Endothelial cell of hepatic sinusoid (primary cell): ENCODE measurements at regions not wholly inside any gene's neighbourhood (a gene's known extent, or its start where the extent isn't known, plus 50 kb on each side); places are given as distances from the start of the nearest gene placed in this dataset.

ENCODE experiments used
- in situ Hi-C: cut with HindIII; loops from 2 replicates; pipeline ENCODE4 v1.10.0; 2017; ENCODE audit warnings: low sequenced_read_pairs

DNA sequence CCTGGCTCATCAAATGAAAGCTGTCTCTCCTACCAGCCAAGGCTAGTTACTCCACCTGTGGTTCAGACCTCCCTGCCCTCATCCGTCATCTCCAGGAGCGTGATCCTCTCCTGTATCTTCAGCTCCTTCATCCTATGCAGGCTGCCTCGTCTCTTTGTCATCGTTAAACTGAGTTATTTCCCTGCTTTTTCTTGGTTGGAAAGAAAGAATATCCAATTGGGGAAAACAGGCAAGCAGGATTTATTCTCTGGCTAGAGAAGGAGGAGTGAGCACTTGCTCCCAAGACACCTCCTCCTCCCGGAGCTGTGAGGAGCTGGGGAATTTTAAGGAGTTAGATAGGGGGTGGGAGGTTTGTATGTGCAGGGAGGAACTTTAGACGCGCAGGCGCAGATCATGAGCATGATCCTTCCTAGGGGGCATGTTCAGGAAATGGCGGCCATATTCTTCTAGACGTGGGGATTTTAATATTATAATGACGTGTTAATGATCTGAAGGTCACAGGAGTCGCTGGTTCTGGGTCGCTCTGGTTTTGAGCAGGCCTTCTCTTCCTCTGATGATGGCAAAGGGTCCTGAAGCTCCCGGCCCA is 156.4 kb upstream of the KL start:
- in situ Hi-C loops = no loop called here

DNA sequence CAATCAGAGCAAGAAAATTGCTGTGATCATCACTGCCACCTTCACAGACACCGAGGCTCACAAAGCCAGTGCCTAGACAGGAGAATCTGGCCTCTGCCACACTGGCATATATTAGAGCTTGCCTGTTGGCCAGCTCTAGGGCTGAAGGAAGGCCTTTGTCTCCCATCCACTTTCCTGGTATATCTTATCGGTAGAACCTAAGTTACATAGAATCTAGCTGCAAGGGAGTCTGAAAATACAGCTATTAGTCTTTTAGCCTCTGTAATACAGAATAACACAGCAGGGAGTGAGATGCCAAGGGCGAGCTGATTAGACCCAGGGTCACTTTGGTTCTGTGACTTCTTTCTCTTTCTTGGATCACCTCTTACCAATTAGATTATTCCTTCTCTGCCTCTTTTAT is 154.9 kb upstream of the KL start:
- in situ Hi-C loops = no loop called here

DNA sequence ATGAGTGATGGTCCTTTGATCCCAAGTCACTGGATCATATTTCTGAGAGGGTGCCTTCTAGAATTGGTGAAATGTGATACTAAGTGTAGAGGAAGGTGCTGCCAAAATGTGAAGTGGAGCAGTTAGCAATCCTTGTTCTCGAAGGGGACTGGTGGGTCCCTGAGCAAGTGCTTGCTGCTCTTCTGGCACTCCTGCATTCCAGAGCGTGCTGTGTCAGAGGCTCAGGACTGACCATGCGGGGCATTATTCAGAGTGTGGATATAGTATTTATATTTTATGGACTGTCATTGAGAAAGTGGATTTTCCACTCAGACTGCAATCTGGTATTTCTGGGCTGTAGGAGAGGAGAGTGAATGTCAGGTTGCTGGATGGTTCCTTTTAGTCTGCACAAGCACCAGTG is 152.6 kb upstream of the KL start:
- in situ Hi-C loops = no loop called here

DNA sequence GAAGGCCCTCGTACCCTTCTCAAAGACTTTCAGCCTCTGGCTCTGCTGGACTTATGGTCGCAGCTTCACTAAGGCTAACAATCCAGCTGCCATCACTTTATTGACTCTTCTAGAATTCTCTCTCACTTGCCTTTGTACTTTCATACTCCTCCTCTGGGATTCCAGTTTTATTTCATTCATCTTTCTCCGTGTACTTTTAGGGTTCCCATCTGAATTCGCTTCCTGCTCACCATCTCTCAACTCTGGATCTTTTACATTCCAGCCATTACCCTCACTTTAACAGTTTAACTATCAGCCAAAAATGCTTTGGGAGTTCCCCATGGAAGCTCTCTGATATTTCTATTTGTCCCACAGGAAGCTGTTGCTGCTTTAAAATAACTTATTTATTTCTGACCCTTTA is 149.3 kb upstream of the KL start:
- in situ Hi-C loops = no loop called here

DNA sequence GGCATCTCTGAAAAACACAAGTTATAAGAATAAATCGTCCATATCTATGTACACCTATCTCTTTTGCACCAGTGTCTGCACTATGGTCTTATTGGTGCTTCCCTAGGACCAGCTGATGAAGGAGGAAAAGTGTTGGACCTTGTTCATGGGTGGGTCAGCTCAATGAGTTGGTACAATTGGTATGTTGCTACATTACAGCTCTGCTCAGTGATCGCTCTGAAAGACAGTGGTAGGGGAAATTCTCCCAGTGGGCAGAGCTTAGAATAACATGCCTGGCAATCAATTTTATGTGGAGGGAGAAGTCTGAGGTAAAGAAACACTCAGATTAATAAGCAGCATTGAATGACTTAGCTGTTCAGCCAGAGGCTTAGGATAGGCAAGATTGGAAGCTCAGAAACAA is 138.7 kb upstream of the KL start:
- in situ Hi-C loops = no loop called here

DNA sequence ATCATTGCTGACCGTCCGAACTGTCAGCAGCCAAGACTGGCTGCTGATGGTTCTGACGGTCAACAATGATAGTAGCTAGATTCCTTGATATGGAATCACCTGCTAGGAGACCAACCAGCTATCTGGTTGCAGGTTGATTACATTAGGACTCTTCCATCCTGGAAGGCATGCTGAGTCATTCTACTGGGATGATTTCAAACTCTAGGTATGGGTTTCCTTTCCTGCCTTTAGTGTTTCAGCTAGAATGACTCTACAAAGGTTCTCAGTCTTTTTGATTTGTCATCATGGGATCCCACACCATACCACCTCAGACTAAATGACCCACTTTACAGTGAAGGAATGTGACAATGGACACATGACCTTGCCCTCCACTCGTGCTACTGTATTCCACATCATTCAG is 138.1 kb upstream of the KL start:
- in situ Hi-C loops = no loop called here

DNA sequence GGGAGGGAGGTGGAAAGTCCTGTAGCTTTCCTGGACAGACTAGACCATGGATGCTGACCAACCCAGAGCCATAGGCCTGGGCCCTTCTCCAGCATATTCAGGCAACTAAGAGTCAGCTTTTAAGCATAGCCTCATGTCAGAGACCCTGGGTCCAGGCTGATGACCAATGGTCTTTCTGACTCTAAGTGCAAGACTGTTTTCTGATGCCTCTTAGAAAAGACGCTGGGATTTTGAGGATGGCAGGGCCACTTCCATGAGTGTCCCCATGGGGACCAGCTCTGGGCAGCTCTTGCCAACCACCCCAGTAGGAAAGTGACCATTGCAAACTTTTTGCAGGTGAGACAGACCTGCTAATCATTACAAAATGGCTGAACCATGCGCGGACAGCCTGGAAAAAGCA is 135.6 kb upstream of the KL start:
- in situ Hi-C loops = loop anchor here (5.0 kb wide), 2 partner anchors 43 to 87 kb away; no protein-coding TSS in a partner anchor

DNA sequence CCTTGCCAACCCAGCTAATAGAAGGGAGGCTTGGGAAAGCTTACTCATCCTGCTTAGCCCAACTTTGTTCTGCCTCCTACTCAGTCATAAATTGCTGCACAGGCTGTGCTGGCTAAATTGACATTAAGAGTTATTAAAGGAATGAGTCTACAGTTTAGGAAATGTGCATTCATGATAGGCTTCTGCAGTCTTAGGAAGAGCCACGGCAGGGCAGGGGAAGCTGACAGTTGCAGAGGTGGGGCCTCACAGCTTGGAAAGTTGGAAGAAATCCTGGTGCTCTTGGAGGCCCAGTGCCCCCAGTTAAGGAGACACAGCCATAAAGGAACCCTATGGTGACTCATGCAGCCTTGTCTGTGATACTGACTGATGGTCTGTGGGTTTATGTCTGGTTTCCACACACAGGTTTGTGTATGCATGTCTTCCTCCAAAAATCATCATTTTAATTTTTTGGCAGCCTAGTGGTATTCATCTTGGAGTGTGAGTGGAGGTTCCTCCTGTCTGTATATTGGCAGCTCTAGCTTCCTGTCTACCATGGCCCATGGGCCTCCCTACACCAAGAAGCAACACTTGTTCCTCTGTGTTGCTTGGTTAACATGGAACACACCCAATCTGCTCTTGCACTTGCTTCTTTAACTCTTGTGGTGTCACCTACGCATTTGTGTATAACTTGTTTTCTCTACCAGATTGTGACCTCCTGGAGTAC is 135.0 kb upstream of the KL start:
- in situ Hi-C loops = loop anchor here (5.0 kb wide), 2 partner anchors 44 to 86 kb away; no protein-coding TSS in a partner anchor

- in situ Hi-C loops = loop anchor here (5.0 kb wide), 2 partner anchors 44 to 86 kb away; no protein-coding TSS in a partner anchor
Measured at GRCh38 chr13:32881777-32882145, 134.5 kb upstream of the KL start.

DNA sequence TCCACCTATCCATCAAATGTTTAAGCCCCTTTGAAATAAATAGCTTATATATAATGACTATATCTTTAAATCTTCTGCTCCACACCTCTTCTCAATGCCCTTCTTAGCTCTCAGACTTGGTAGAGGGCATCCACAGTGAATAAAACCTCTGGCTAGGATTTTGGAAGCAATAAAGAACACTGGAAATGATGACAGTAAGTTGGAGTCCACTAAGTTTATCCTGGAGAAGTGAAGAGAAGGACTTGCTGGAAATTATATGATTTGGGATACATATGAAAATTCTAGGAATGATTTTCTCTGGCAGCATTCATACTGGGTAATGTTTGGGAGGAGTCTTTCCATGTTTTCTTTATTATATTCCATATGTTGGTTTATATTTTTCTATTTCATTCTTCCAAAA is 133.5 kb upstream of the KL start:
- in situ Hi-C loops = loop anchor here (5.0 kb wide), 2 partner anchors 45 to 85 kb away; no protein-coding TSS in a partner anchor

- in situ Hi-C loops = loop anchor here (5.0 kb wide), 2 partner anchors 46 to 84 kb away; no protein-coding TSS in a partner anchor
Measured at GRCh38 chr13:32883474-32883873, 132.7 kb upstream of the KL start.

- in situ Hi-C loops = no loop called here
Measured at GRCh38 chr13:32887617-32888016, 128.6 kb upstream of the KL start.

- in situ Hi-C loops = no loop called here
Measured at GRCh38 chr13:32889986-32890565, 126.1 kb upstream of the KL start.

GRCh38 chr13:32893176-32893575 is 123.0 kb upstream of the KL start:
- in situ Hi-C loops = no loop called here

GRCh38 chr13:32894589-32895001 is 121.6 kb upstream of the KL start:
- in situ Hi-C loops = no loop called here

DNA sequence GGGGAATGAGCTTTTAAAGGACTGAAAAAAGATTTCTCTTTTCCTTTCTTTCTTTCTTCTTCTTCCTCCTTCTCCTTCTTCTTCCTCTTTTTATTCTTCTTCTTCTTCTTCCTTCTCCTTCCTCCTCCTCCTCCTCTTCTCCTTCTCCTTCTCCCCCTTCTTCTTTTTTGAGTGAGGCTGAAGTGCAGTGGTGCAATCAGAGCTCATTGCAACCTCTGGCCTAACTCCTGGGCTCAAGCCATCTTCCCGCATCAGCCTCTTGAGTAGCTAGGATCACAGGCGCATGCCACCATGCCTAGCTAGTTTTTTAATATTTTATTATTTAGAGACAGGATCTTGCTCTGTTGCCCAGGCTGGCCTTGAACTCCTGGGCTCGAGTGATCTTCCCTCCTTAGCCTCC is 120.9 kb upstream of the KL start:
- in situ Hi-C loops = no loop called here

DNA sequence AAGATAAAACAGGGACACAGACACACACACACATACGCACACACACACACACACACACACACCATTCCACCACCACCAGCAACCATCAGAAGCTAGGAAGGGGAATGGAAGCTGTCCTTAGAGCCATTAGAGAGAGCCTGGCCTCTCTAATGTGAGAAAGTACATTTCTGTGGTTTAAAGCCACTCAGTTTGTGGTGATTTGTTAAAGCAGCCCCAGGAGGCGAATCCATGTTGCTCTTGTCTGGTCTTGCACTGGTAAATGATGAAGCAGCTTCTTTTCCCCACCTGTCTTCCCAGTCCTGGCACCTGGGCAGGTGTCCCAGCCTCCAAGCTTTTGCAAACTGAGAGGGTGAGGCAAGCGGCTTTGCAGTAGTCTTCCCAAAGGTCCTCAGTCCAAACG is 118.9 kb upstream of the KL start:
- in situ Hi-C loops = no loop called here

GRCh38 chr13:32902029-32902780 is 114.0 kb upstream of the KL start:
- in situ Hi-C loops = no loop called here

- in situ Hi-C loops = no loop called here
Measured at GRCh38 chr13:32902874-32903273, 113.3 kb upstream of the KL start.

- in situ Hi-C loops = no loop called here
Measured at GRCh38 chr13:32903720-32904119, 112.5 kb upstream of the KL start.

- in situ Hi-C loops = no loop called here
Measured at GRCh38 chr13:32904266-32904665, 112.0 kb upstream of the KL start.
